ENCODE measurements at regions not wholly inside any gene's neighbourhood (a gene's known extent, or its start where the extent isn't known, plus 50 kb on each side); places are given as distances from the start of the nearest gene placed in this dataset.
"Not testable (repeated sequence)": the region's sequence is repeated elsewhere in the genome, so short reads cannot be mapped to it uniquely, and the experiment has no call there.

GRCh38 chr14:87063181-87063580, 929.8 kb downstream of the GALC start:
- no peak for DNase-seq (ENCODE audit: low spot score)

GRCh38 chr14:87060405-87060804, 932.6 kb downstream of the GALC start:
- DNase-seq (ENCODE audit: low spot score), result no peak

GRCh38 chr14:87059060-87059839, 933.7 kb downstream of the GALC start:
- no peak for DNase-seq (ENCODE audit: low spot score)

- no peak for DNase-seq (ENCODE audit: low spot score)
Measured at GRCh38 chr14:87055007-87055406, 938.0 kb downstream of the GALC start.

- no peak for DNase-seq (ENCODE audit: low spot score)
Measured at GRCh38 chr14:87052646-87053225, 940.2 kb downstream of the GALC start.

- no peak for DNase-seq (ENCODE audit: low spot score)
Measured at GRCh38 chr14:87050421-87050820, 942.6 kb downstream of the GALC start.

- no peak for DNase-seq (ENCODE audit: low spot score)
Measured at GRCh38 chr14:87049950-87050349, 943.0 kb downstream of the GALC start.

GRCh38 chr14:87046960-87047359, 946.0 kb downstream of the GALC start:
- no peak for DNase-seq (ENCODE audit: low spot score)

GRCh38 chr14:87045956-87046355, 947.0 kb downstream of the GALC start:
- no peak for DNase-seq (ENCODE audit: low spot score)

GRCh38 chr14:87045246-87045645, 947.7 kb downstream of the GALC start:
- DNase-seq (ENCODE audit: low spot score), result no peak

- DNase-seq (ENCODE audit: low spot score), result no peak
Measured at GRCh38 chr14:87044807-87045206, 948.2 kb downstream of the GALC start.

GRCh38 chr14:87043667-87044200, 949.2 kb downstream of the GALC start:
- DNase-seq (ENCODE audit: low spot score), result no peak

GRCh38 chr14:87042354-87042753, 950.6 kb downstream of the GALC start:
- DNase-seq (ENCODE audit: low spot score), result no peak

GRCh38 chr14:87041290-87042020, 951.5 kb downstream of the GALC start:
- no peak for DNase-seq (ENCODE audit: low spot score)

GRCh38 chr14:87034680-87035079, 958.3 kb downstream of the GALC start:
- no peak for DNase-seq (ENCODE audit: low spot score)

GRCh38 chr14:87030197-87030596, 962.8 kb downstream of the GALC start:
- no peak for DNase-seq (ENCODE audit: low spot score)

- not testable (repeated sequence) for DNase-seq (ENCODE audit: low spot score)
Measured at GRCh38 chr14:87020106-87020505, 972.9 kb downstream of the GALC start.

- no peak for DNase-seq (ENCODE audit: low spot score)
Measured at GRCh38 chr14:87018294-87018693, 974.7 kb downstream of the GALC start.

GRCh38 chr14:87017335-87017734, 975.6 kb downstream of the GALC start:
- no peak for DNase-seq (ENCODE audit: low spot score)

GRCh38 chr14:87014856-87015255, 978.1 kb downstream of the GALC start:
- DNase-seq (ENCODE audit: low spot score), result no peak

- no peak for DNase-seq (ENCODE audit: low spot score)
Measured at GRCh38 chr14:87013583-87013982, 979.4 kb downstream of the GALC start.

GRCh38 chr14:87008965-87009364, 984.0 kb downstream of the GALC start:
- DNase-seq (ENCODE audit: low spot score), result no peak
